ENCODE measurements at regions not wholly inside any gene's neighbourhood (a gene's known extent, or its start where the extent isn't known, plus 50 kb on each side); places are given as distances from the start of the nearest gene placed in this dataset.
"Not testable (repeated sequence)": the region's sequence is repeated elsewhere in the genome, so short reads cannot be mapped to it uniquely, and the experiment has no call there.

GRCh38 chr1:117698398-117699160, 92.7 kb downstream of the TENT5C start:
- WGBS, 3 donors, result 36 to 62% (median 44%) methylated on average over 5 of the region's 5 CpGs
- H3K27ac ChIP-seq (ENCODE audit: low read depth, low read length), result no peak overlapping the region

GRCh38 chr1:117699953-117700352, 94.1 kb downstream of the TENT5C start:
- H3K27ac ChIP-seq (ENCODE audit: low read depth, low read length), result no peak overlapping the region

- H3K27ac ChIP-seq (ENCODE audit: low read depth, low read length), result no peak overlapping the region
- WGBS, 3 donors, result 81 to 88% (median 83%) methylated on average over 3 of the region's 3 CpGs
Observed at GRCh38 chr1:117702654-117703053, 96.8 kb downstream of the TENT5C start.

DNA sequence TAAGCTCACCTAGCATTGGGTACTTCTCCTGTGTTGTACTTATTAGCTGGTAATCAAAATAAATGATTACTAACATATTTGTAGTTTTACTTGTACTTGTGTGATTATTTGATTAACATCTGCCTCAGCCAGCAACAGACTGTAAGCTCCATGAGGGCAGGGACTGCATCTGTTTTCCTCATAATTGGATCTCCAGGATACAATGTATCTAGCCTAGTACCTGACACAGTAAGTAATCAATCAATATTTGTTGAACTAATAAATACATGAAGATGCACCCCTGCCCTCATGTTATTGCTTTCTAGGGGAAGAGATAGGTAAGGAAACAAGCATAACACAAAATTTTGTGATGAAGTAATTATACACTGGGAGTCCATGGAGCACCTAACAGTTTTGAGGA, 101.5 kb downstream of the TENT5C start:
- H3K27ac ChIP-seq (ENCODE audit: low read depth, low read length), result no peak overlapping the region

GRCh38 chr1:117708323-117709248, 102.7 kb downstream of the TENT5C start:
- no peak overlapping the region for H3K27ac ChIP-seq (ENCODE audit: low read depth, low read length)
- WGBS, 3 donors, result 73 to 86% (median 76%) methylated on average over 15 of the region's 15 CpGs

GRCh38 chr1:117709249-117709691, 103.4 kb downstream of the TENT5C start:
- H3K27ac ChIP-seq (ENCODE audit: low read depth, low read length), result no peak overlapping the region
- WGBS, 3 donors, result 73 to 85% (median 83%) methylated on average over 4 of the region's 4 CpGs

- 89 to 93% (median 91%) methylated on average over 8 of the region's 8 CpGs for WGBS, 3 donors
- H3K27ac ChIP-seq (ENCODE audit: low read depth, low read length), result no peak overlapping the region
Observed at GRCh38 chr1:117710710-117711109, 104.9 kb downstream of the TENT5C start.

DNA sequence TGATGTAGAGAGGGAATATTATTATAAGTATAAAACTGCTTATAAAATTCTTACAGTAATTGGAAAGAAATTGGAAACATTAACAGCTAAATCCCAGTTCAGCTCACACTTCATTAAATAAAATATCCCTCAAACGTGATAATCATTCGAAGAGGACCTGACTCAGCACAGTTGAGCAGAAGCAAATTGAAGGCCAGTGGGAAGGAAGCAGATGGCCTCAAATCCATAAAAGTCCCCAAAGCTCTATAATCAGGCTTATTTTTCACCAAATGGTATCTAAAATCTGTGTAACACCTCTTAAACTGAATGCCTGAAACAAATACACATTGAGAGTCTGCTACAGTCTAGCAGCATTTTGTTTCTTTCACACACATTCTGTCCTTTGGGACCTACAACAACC, 106.8 kb downstream of the TENT5C start:
- H3K27ac ChIP-seq (ENCODE audit: low read depth, low read length), result no peak overlapping the region
- 36 to 68% (median 59%) methylated on average over 2 of the region's 2 CpGs for WGBS, 3 donors

DNA sequence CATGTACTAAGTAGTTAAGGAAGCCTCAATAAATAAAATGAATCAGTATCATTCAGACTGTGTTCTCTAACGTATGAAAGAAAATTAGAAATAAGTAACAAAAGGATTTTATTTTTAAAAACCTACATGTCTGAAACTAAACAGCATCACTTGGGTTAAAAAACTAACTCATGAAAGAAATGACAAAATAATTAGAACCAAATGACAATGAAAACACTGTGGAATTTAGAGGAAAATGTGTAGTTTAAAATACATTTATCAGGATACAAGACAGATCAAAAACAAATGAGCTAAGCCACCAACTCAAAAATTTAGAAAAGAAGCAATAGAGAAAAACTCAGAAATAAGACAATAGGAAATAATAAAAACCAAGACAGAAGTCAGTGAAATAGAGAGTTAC, 108.7 kb downstream of the TENT5C start:
- no peak overlapping the region for H3K27ac ChIP-seq (ENCODE audit: low read depth, low read length)
- WGBS, 3 donors, result 70 to 79% (median 73%) methylated on average over 1 of the region's 1 CpG

DNA sequence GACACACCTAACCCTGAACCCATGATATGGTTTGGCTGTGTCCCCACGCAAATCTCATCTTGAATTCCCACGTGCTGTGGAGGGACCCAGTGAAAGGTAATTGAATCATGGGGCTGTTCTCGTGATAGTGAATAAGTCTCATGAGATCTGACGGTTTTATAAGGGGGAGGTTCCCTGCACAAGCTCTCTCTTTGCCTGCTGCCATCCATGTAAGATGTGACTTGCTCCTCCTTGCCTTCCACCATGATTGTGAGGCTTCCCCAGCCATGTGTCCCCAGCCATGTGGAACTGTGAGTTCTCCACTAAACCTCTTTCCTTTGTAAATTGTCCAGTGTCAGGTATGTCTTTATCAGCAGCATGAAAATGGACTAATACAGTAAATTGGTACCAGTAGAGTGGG, 110.2 kb downstream of the TENT5C start:
- 79 to 87% (median 84%) methylated on average over 4 of the region's 4 CpGs for WGBS, 3 donors
- H3K27ac ChIP-seq (ENCODE audit: low read depth, low read length), result not testable (repeated sequence)

DNA sequence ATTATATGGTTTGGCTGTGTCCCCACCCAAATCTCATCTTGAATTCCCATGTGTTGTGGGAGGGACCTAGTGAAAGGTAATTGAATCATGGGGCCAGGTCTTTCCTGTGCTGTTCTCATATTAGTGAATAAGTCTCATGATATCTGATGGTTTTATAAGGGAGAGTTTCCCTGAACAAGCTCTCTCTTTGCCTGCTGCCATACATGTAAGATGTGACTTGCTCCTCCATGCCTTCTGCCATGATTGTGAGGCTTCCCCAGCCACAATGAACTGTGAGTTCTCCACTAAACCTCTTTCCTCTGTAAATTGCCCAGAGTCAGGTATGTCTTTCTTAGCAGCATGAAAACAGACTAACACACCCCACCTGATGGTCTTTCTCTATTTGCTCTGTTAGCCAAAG, 112.1 kb downstream of the TENT5C start:
- H3K27ac ChIP-seq (ENCODE audit: low read depth, low read length), result not testable (repeated sequence)

- H3K27ac ChIP-seq (ENCODE audit: low read depth, low read length), result not testable (repeated sequence)
- WGBS, 3 donors, result 41 to 65% (median 57%) methylated on average over 2 of the region's 2 CpGs
Observed at GRCh38 chr1:117718596-117718995, 112.7 kb downstream of the TENT5C start.

GRCh38 chr1:117719004-117719403, 113.2 kb downstream of the TENT5C start:
- 88 to 95% (median 93%) methylated on average over 1 of the region's 1 CpG for WGBS, 3 donors
- H3K27ac ChIP-seq (ENCODE audit: low read depth, low read length), result no peak overlapping the region

GRCh38 chr1:117732065-117732797, 126.4 kb downstream of the TENT5C start:
- WGBS, 3 donors, result 42 to 93% (median 85%) methylated on average over 4 of the region's 4 CpGs
- no peak overlapping the region for H3K27ac ChIP-seq (ENCODE audit: low read depth, low read length)

DNA sequence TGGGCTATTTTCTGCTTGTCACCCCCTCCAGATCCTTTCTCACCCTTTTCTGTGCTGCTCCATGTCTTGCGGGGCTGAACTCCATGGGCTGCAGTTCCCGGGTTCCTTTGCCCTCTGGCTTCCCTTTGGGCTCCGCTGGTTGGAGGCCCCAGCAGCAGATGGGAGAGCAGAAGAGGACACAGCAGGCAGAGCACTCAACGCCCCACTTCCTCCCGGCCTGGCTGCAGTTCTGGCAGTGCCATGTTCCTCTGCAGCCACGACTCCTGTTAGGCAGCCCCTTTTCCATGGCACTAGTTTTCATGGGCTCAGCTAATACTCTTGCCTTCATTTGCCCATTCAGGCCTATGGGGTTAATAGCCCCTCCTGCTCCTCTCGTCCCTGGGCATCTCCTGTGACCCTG, 127.1 kb downstream of the TENT5C start:
- WGBS, 3 donors, result 86 to 88% (median 87%) methylated on average over 7 of the region's 7 CpGs

GRCh38 chr1:117734403-117734802, 128.6 kb downstream of the TENT5C start:
- no peak overlapping the region for H3K27ac ChIP-seq (ENCODE audit: low read depth, low read length)
- 66 to 88% (median 79%) methylated on average over 3 of the region's 3 CpGs for WGBS, 3 donors

More for the DNA sequence above, 127.1 kb downstream of the TENT5C start:
- no peak overlapping the region for H3K27ac ChIP-seq (ENCODE audit: low read depth, low read length)

DNA sequence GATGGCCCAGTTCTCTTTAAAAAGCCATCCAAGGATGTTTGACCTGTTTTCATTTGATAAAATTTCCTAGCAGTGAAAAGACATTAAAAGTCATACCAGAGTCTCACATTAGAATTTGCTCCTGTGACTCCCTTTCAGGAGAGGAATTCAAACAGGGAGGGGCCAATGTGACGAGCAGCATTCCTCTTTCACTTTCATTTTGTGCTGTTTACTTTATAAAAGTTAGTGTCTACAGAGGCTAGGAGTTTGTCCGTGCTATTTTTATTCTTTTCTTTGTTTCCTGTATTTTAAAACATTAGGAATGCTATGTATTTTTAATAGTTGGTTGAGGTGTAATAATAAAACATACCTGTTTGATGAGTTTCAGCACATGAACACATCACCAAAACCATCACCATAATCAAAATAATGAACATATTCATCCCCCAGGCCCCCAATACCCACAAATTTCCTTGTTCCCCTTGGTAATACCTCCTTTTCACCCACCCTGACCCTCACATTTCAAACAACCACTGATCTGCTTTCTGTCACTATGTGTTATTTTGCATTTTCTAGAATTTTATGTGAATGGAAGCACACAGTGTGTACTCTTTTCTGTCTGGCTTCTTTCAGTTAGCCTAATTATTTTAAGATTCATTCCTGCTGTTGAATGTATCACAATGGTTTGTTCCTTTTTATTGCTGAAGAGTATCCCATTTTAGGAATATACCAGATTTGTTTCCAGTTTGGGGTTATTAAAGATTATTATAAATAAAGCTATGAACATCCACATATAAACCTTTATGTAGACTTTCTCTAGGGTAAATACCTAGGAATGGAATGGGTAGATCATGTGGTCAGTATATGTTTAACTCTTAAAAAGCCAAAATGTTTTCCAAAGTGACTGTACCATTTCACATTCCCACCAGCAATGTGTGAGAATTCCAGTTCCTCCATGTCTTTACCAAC, 129.5 kb downstream of the TENT5C start:
- WGBS, 3 donors, result 0 to 4% (median 1%) methylated on average over 2 of the region's 2 CpGs
- no peak overlapping the region for H3K27ac ChIP-seq (ENCODE audit: low read depth, low read length)

DNA sequence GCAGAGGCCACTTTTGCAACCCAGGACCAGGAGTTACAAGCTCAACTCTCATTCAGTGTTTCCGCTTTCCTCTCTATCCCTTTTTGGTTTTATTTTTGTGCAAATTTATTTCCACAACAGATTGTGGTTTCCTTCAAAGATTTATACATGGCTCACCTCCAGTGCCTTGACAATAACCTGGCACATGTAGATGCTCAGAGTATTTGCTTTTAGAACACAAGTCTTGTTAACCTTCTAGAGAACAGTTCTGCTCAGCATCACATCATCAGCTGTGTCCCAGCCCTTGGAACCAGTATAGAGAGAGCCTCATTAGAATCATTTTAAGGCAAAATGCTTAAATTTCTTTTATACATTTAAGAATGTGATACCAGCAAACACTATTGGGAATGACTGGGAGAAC, 133.7 kb downstream of the TENT5C start:
- H3K27ac ChIP-seq (ENCODE audit: low read depth, low read length), result no peak overlapping the region
- 57 to 98% (median 92%) methylated on average over 1 of the region's 1 CpG for WGBS, 3 donors
